Spleen (tissue), 11 donors: ENCODE measurements at regions not wholly inside any gene's neighbourhood (a gene's known extent, or its start where the extent isn't known, plus 50 kb on each side); places are given as distances from the start of the nearest gene placed in this dataset.

ENCODE experiments used
- DNase-seq: peaks from one replicate; pipeline ENCODE4 v3.0.0-alpha.2; 2020
- H3K27ac ChIP-seq, 8 donors: fragments of 200-600 bp; sonication (generic) in 7 of 8; 1 replicate in 4 of 8; 2 replicates in 4 of 8; pipeline versions ENCODE4 v1.5.0 to v1.8.0; 2016 to 2021; ENCODE audit warnings: inconsistent platforms in 4 of 8, mild to moderate bottlenecking in 4 of 8, moderate library complexity in 1 of 8
- H3K27me3 ChIP-seq, 7 donors: fragments of 200-600 bp; sonication (generic) in 6 of 7; replicated peaks in 1 of 7; 1 replicate in 4 of 7; 2 replicates in 3 of 7; pipeline versions ENCODE4 v1.5.0 to v1.8.0; 2016 to 2021; ENCODE audit warnings: inconsistent platforms in 3 of 7, mild to moderate bottlenecking in 1 of 7
- H3K36me3 ChIP-seq, 6 donors: fragments of 200-600 bp; sonication (generic) in 5 of 6; 1 replicate in 4 of 6; 2 replicates in 2 of 6; pipeline versions ENCODE4 v1.5.0 to v1.8.0; 2016 to 2021; ENCODE audit warnings: inconsistent platforms in 2 of 6
- H3K4me1 ChIP-seq, 6 donors: fragments of 200-600 bp; sonication (generic) in 5 of 6; 1 replicate in 3 of 6; 2 replicates in 3 of 6; pipeline versions ENCODE4 v1.5.0 to v1.8.0; 2016 to 2021; ENCODE audit warnings: inconsistent platforms in 3 of 6
- H3K4me3 ChIP-seq, 8 donors: fragments of 200-600 bp; sonication (generic) in 7 of 8; 1 replicate in 4 of 8; 2 replicates in 4 of 8; pipeline versions ENCODE4 v1.5.0 to v1.8.0; 2016 to 2021; ENCODE audit warnings: inconsistent platforms in 4 of 8, mild to moderate bottlenecking in 4 of 8, moderate library complexity in 2 of 8
- H3K9me3 ChIP-seq, 8 donors: fragments of 200-600 bp; sonication (generic) in 7 of 8; 1 replicate in 4 of 8; 2 replicates in 4 of 8; pipeline versions ENCODE4 v1.5.0 to v1.8.0; 2016 to 2021; ENCODE audit warnings: inconsistent platforms in 4 of 8
- POLR2A ChIP-seq, 3 donors: fragments of 450-650 bp; IDR thresholded peaks; one replicate each; pipeline ENCODE4 v1.5.1; 2017; ENCODE audit warnings: antibody characterized with exemption in 3 of 3, mild to moderate bottlenecking in 1 of 3
- POLR2AphosphoS5 ChIP-seq, 3 donors: sonication (generic); formaldehyde crosslinking; IDR thresholded peaks; one replicate each; pipeline ENCODE4 v1.5.1; 2017; ENCODE audit warnings: antibody characterized with exemption in 3 of 3
- WGBS, 5 donors: extraction: QIAGEN DNeasy Blood & Tissue Kit in 3 of 5; methylation state at CpG; one replicate each; pipeline versions ENCODE4 v1.1.5 to v1.1.7; 2013 to 2018; 5-methylcytosine and 5-hydroxymethylcytosine counted together
- intact Hi-C: fragments of 100-400 bp; cut with DNase I; formaldehyde crosslinking; loops from one replicate; pipeline ENCODE4 v1.15.0; 2023; ENCODE audit warnings: low total_unique reads
- TF ChIP-seq, protein P1 (sequence below), 11 experiments: fragments of 200-600 bp in 7 of 11; fragments of 450-650 bp in 4 of 11; sonication (generic) in 4 of 11; IDR thresholded peaks in 8 of 11; conservative IDR thresholded peaks in 3 of 11; 1 replicate in 7 of 11; 2 replicates in 4 of 11; pipeline versions ENCODE4 v1.4.0 to v1.8.0; 2016 to 2021; ENCODE audit warnings: antibody characterized with exemption in 11 of 11, inconsistent platforms in 4 of 11, mild to moderate bottlenecking in 1 of 11
- donor health status: healthy with polysubstance abuse.
- donor health status: DM: no; HTN: no; CAD: no; lungs with moderate emphysema.
- donor health status: DM: no; HTN: no; CAD: no.
- donor health status: Bipolar disorder and iron deficiency.
- donor health status: healthy.
- donor health status: DM: no; HTN: no; CAD: no.
- donor health status: DM: yes; HTN: yes; CAD: no.

DNA sequence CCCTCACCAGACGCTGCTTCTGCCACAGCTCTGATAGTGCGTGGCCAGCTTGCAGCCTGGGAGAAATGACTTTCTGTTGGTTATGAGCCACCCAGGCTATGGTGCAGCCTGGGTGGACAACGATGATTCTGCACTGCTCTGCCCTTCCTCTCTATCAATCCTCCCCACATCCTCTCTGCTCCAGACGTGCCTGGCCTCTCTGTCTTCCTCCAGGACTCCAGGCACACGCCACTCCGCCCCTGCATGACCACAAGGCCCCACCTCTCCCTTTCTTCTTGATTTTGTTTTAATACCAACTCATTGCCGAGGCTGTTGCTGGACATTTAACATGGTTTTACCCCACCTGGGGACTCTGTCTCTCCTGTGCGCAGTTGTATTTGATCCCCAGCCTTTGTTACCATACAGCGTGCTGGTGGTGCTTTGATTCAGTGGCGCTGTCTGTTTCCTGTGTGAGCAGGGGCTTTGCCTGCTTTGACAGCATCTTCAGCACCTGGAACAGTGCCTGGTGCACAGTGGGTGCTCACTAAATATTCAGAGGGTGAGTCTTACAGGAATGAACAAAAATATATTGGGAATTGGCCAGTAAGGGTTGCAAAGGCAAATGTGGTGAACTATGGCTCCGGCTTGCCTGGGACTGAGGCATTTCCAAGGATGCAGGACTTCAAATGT, 280.9 kb downstream of the CDH26 start:
- WGBS, 5 donors: 56 to 81% (median 67%) methylated on average over 11 of the region's 11 CpGs
- Histone ChIP-seq H3K9me3 (no peaks in the 10 kb centered on the region), H3K4me3 (no peak overlapping the region), H3K27me3 (peaks cover 0 to 22% (median 0%) of the 10 kb centered on the region in 7 donors), H3K27ac (no peak overlapping the region), H3K36me3 (no peaks in the 10 kb centered on the region), H3K4me1 (no peaks in the 10 kb centered on the region)
- intact Hi-C loops: no loop called here
- DNase-seq: no peak
- TF ChIP-seq POLR2A (IDR thresholded peaks at IDR 0.05) (no peak), POLR2AphosphoS5 (IDR thresholded peaks at IDR 0.05) (no peak)
- TF ChIP-seq, protein P1, sequence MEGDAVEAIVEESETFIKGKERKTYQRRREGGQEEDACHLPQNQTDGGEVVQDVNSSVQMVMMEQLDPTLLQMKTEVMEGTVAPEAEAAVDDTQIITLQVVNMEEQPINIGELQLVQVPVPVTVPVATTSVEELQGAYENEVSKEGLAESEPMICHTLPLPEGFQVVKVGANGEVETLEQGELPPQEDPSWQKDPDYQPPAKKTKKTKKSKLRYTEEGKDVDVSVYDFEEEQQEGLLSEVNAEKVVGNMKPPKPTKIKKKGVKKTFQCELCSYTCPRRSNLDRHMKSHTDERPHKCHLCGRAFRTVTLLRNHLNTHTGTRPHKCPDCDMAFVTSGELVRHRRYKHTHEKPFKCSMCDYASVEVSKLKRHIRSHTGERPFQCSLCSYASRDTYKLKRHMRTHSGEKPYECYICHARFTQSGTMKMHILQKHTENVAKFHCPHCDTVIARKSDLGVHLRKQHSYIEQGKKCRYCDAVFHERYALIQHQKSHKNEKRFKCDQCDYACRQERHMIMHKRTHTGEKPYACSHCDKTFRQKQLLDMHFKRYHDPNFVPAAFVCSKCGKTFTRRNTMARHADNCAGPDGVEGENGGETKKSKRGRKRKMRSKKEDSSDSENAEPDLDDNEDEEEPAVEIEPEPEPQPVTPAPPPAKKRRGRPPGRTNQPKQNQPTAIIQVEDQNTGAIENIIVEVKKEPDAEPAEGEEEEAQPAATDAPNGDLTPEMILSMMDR (IDR thresholded peaks at IDR 0.05 in 8 of 11, conservative IDR thresholded peaks at IDR 0.05 in 3 of 11): no peak

DNA sequence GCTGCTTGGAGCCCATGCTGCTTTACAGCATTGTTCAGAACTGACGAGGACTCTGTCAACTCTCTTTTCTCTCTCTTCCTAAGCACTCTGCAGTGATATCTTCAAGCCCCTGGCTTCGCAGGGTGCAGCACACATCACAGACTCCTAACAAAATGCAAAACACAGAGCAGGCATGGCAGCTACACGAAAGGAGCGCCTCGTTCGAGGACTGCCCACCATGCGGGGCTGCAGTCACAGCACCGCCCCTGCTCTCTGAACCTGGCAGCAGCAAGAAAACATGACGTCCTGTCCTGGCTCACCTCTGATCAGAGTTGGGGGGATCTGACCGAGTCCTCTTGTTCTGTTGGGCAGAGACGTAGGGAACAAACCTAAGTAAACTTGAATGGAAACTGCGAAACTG, 281.7 kb downstream of the CDH26 start:
- DNase-seq: no peak
- Histone ChIP-seq H3K9me3 (no peaks in the 10 kb centered on the region), H3K36me3 (no peaks in the 10 kb centered on the region), H3K4me1 (no peaks in the 10 kb centered on the region), H3K4me3 (no peak overlapping the region), H3K27ac (no peak overlapping the region), H3K27me3 (peaks cover 0 to 22% (median 0%) of the 10 kb centered on the region in 7 donors)
- intact Hi-C loops: no loop called here
- TF ChIP-seq, protein P1 (IDR thresholded peaks at IDR 0.05 in 8 of 11, conservative IDR thresholded peaks at IDR 0.05 in 3 of 11): no peak
- TF ChIP-seq POLR2A (IDR thresholded peaks at IDR 0.05) (no peak), POLR2AphosphoS5 (IDR thresholded peaks at IDR 0.05) (no peak)
- WGBS, 5 donors: 82 to 92% (median 86%) methylated on average over 12 of the region's 12 CpGs

DNA sequence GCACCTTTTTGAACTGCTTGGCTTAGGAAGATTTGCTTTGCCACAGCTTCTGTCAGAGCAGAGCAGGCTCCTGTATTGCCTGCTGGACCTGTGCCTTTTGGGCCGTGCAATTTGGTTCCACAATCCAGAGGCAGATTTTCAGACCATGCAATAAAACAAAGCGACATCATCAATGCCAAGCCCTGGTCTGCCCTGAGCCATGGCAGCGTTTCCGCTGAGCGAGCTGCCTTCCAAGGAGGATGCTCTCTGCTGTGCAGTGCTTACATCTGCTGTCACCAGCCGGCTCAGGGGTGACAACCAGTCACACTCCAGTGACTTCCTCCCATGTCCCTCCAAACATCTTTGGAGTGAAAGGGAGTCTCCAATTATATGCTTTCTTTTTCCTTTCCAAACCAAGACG, 282.2 kb downstream of the CDH26 start:
- intact Hi-C loops: no loop called here
- no peak overlapping the region for H3K4me3 ChIP-seq

DNA sequence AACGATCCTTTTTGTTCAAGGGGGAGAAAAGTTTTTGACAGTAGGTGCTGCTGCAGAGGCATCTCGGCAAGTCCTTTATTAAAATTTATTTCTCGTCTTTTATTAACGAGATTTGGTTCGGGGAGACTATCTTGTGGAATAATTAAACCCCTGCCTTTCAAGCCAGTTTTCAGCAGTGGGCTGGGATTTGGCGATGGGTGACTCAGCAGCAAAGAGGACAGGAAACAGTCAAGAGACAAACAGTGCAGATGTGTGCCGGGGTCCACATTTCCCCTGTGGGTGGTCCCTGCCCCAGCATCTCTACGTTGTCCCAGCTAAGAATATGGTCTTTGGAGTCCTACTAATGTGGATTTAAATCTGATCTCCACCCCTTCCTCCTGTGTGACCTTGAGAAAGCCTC, 282.8 kb downstream of the CDH26 start:
- Histone ChIP-seq H3K27me3 (peaks cover 0 to 22% (median 0%) of the 10 kb centered on the region in 7 donors), H3K36me3 (no peaks in the 10 kb centered on the region), H3K4me3 (no peak overlapping the region), H3K27ac (no peak overlapping the region), H3K4me1 (no peaks in the 10 kb centered on the region), H3K9me3 (no peaks in the 10 kb centered on the region)
- WGBS, 5 donors: 58 to 71% (median 64%) methylated on average over 8 of the region's 8 CpGs
- DNase-seq: no peak
- TF ChIP-seq POLR2A (IDR thresholded peaks at IDR 0.05): no peak
- TF ChIP-seq, protein P1 (IDR thresholded peaks at IDR 0.05 in 8 of 11, conservative IDR thresholded peaks at IDR 0.05 in 3 of 11): no peak
- TF ChIP-seq POLR2AphosphoS5 (IDR thresholded peaks at IDR 0.05): no peak
- intact Hi-C loops: no loop called here

More for the DNA sequence above, 282.2 kb downstream of the CDH26 start:
- Histone ChIP-seq H3K27ac (no peak overlapping the region), H3K4me1 (no peaks in the 10 kb centered on the region), H3K9me3 (no peaks in the 10 kb centered on the region), H3K27me3 (peaks cover 0 to 22% (median 0%) of the 10 kb centered on the region in 7 donors), H3K36me3 (no peaks in the 10 kb centered on the region)
- DNase-seq: no peak
- TF ChIP-seq, protein P1 (IDR thresholded peaks at IDR 0.05 in 8 of 11, conservative IDR thresholded peaks at IDR 0.05 in 3 of 11): no peak
- no peak for TF ChIP-seq POLR2A (IDR thresholded peaks at IDR 0.05)
- TF ChIP-seq POLR2AphosphoS5 (IDR thresholded peaks at IDR 0.05): no peak
- 77 to 85% (median 79%) methylated on average over 7 of the region's 7 CpGs for WGBS, 5 donors
